A549 (cell line): ENCODE measurements at regions not wholly inside any gene's neighbourhood (a gene's known extent, or its start where the extent isn't known, plus 50 kb on each side); places are given as distances from the start of the nearest gene placed in this dataset.
A peak's percentile ranks its signal among the peaks of the same experiment; 100 is the strongest.

Experiments
- ATAC-seq, 2 experiments: fragments of 200-7000 bp in 1 of 2; fragments of >200 bp in 1 of 2; cut with Nextera tagmentation in 1 of 2; cut with Tn5 transposase in 1 of 2; 3 replicates each; pipeline versions ENCODE4 v1.8.0 to v1.9.1; 2018 to 2020; ENCODE audit warnings: mild to moderate bottlenecking in 1 of 2, moderate library complexity in 1 of 2
- CTCF ChIA-PET: fragments of 300-600 bp; sonication (Branson Sonifier 250); formaldehyde crosslinking; extraction: SDS; loops from one replicate; lab custom pipeline; 2021; ENCODE audit warnings: antibody characterized with exemption, inconsistent platforms; lab: Yijun Ruan, JAX
- POLR2A ChIA-PET: fragments of 350-600 bp; formaldehyde crosslinking; extraction: SDS; loops from one replicate; lab custom pipeline; 2021; ENCODE audit warnings: antibody characterized with exemption, inconsistent platforms; lab: Yijun Ruan, JAX
- DNase-seq, 2 experiments: peaks; one replicate each; pipeline versions ENCODE4 v3.0.0 to v3.0.0-alpha.2; 2011 to 2016; ENCODE audit warnings: low read depth in 1 of 2, low spot score in 1 of 2
- FAIRE-seq: peaks from 2 replicates; lab custom pipeline; 2011; peaks lifted over from hg19 to GRCh38; lab: Jason Lieb, UNC
- H3K27ac ChIP-seq, 2 experiments: fragments of >200 bp; sonication (Bioruptor Twin); formaldehyde crosslinking; 3 replicates each; pipeline ENCODE4 v1.5.1; 2016 to 2017
- H3K4me1 ChIP-seq: fragments of >200 bp; sonication (Bioruptor Twin); formaldehyde crosslinking; 3 replicates; pipeline ENCODE4 v1.6.1; 2016
- H3K4me2 ChIP-seq: fragments of >200 bp; sonication (Bioruptor Twin); formaldehyde crosslinking; 3 replicates; pipeline ENCODE4 v1.6.1; 2016
- H3K4me3 ChIP-seq: fragments of >200 bp; sonication (Bioruptor Twin); formaldehyde crosslinking; 3 replicates; pipeline ENCODE4 v1.5.1; 2016
- H3K9me3 ChIP-seq: fragments of >200 bp; sonication (Bioruptor Twin); formaldehyde crosslinking; 3 replicates; pipeline ENCODE4 v1.6.1; 2016
- CBX8 ChIP-seq: fragments of 200-600 bp; sonication (generic); IDR thresholded peaks from 2 replicates; pipeline ENCODE4 v1.6.1; 2016
- CEBPB ChIP-seq, 2 experiments: fragments of >200 bp in 1 of 2; sonication (Bioruptor Twin) in 1 of 2; formaldehyde crosslinking in 1 of 2; IDR thresholded peaks; 2 replicates each; pipeline ENCODE4 v1.6.1; 2012 to 2016
- CHD2 ChIP-seq: fragments of 150-350 bp; IDR thresholded peaks from 2 replicates; pipeline ENCODE4 v1.6.1; 2014; ENCODE audit warnings: low read length; ENCODE audit not compliant: partially characterized antibody
- CTCF ChIP-seq: fragments of >200 bp; sonication (Bioruptor Twin); formaldehyde crosslinking; IDR thresholded peaks from 3 replicates; pipeline ENCODE4 v1.5.1; 2016
- ESRRA ChIP-seq: fragments of 150-350 bp; IDR thresholded peaks from 2 replicates; pipeline ENCODE4 v1.6.1; 2014; ENCODE audit warnings: mild to moderate bottlenecking, low read length, borderline replicate concordance
- FOSB ChIP-seq: fragments of 250-450 bp; sonication (Bioruptor Pico); IDR thresholded peaks from 2 replicates; pipeline ENCODE4 v1.5.0; 2020; ENCODE audit warnings: mild to moderate bottlenecking, moderate library complexity
- FOXS1 ChIP-seq: fragments of 250-450 bp; sonication (Bioruptor Pico); IDR thresholded peaks from 2 replicates; pipeline ENCODE4 v1.5.0; 2020; ENCODE audit warnings: mild to moderate bottlenecking, moderate library complexity
- GATA3 ChIP-seq: IDR thresholded peaks from 2 replicates; pipeline ENCODE4 v1.6.1; 2012; ENCODE audit warnings: borderline replicate concordance
- HDAC2 ChIP-seq: fragments of 200-600 bp; sonication (generic); IDR thresholded peaks from 2 replicates; pipeline ENCODE4 v1.6.1; 2016
- HES2 ChIP-seq: fragments of >200 bp; sonication (Bioruptor Twin); formaldehyde crosslinking; IDR thresholded peaks from 2 replicates; pipeline ENCODE4 v1.6.1; 2016
- KDM1A ChIP-seq: fragments of 200-600 bp; sonication (generic); IDR thresholded peaks from 2 replicates; pipeline ENCODE4 v1.6.1; 2016; ENCODE audit warnings: low read depth, mild to moderate bottlenecking
- KDM5A ChIP-seq: fragments of 200-600 bp; sonication (generic); IDR thresholded peaks from 2 replicates; pipeline ENCODE4 v1.6.1; 2016; ENCODE audit warnings: antibody characterized with exemption, mild to moderate bottlenecking
- MAFK ChIP-seq: fragments of 450-650 bp; IDR thresholded peaks from 2 replicates; pipeline ENCODE4 v1.6.1; 2014; ENCODE audit not compliant: partially characterized antibody
- MYC ChIP-seq: IDR thresholded peaks from 2 replicates; pipeline ENCODE4 v1.6.1; 2012; ENCODE audit warnings: mild to moderate bottlenecking, inconsistent platforms, low read length, improper control_type of control experiment, borderline replicate concordance
- NFE2L2 ChIP-seq: fragments of 150-350 bp; conservative IDR thresholded peaks from 2 replicates; pipeline ENCODE4 v1.6.1; 2014; ENCODE audit warnings: low read length
- PHF8 ChIP-seq: fragments of 200-600 bp; sonication (generic); IDR thresholded peaks from 2 replicates; pipeline ENCODE4 v1.6.1; 2016; ENCODE audit warnings: low read depth, mild to moderate bottlenecking, antibody characterized with exemption, moderate library complexity, borderline replicate concordance
- RAD21 ChIP-seq, 2 experiments: fragments of >200 bp in 1 of 2; sonication (Bioruptor Twin) in 1 of 2; formaldehyde crosslinking in 1 of 2; IDR thresholded peaks in 1 of 2; conservative IDR thresholded peaks in 1 of 2; 2 replicates in 1 of 2; 3 replicates in 1 of 2; pipeline ENCODE4 v1.6.1; 2012 to 2018; ENCODE audit warnings: inconsistent platforms in 1 of 2
- RARB ChIP-seq: fragments of 250-450 bp; sonication (Bioruptor Pico); IDR thresholded peaks from 2 replicates; pipeline ENCODE4 v1.8.0; 2021; ENCODE audit warnings: mild to moderate bottlenecking, moderate library complexity
- RCOR1 ChIP-seq: fragments of 150-350 bp; IDR thresholded peaks from 2 replicates; pipeline ENCODE4 v1.6.1; 2014; ENCODE audit warnings: antibody characterized with exemption, low read length, low read depth
- RFX5 ChIP-seq: fragments of 450-650 bp; IDR thresholded peaks from 2 replicates; pipeline ENCODE4 v1.7.1; 2014; ENCODE audit warnings: antibody characterized with exemption, mild to moderate bottlenecking, moderate library complexity
- RNF2 ChIP-seq: fragments of 200-600 bp; sonication (generic); IDR thresholded peaks from 2 replicates; pipeline ENCODE4 v1.6.1; 2016; ENCODE audit warnings: low read depth, mild to moderate bottlenecking, antibody characterized with exemption, moderate library complexity, borderline replicate concordance
- SREBF2 ChIP-seq: fragments of 450-650 bp; IDR thresholded peaks from 2 replicates; pipeline ENCODE4 v1.6.1; 2014; ENCODE audit warnings: mild to moderate bottlenecking, moderate library complexity
- TFCP2L1 ChIP-seq: fragments of 250-450 bp; sonication (Bioruptor Pico); IDR thresholded peaks from 2 replicates; pipeline ENCODE4 v1.5.0; 2021; ENCODE audit warnings: mild to moderate bottlenecking
- USF2 ChIP-seq: fragments of 450-650 bp; IDR thresholded peaks from 2 replicates; pipeline ENCODE4 v1.6.1; 2014; ENCODE audit warnings: antibody characterized with exemption
- ZC3H11A ChIP-seq: fragments of 450-650 bp; IDR thresholded peaks from 2 replicates; pipeline ENCODE4 v1.6.1; 2014; ENCODE audit warnings: antibody characterized with exemption, mild to moderate bottlenecking
- ZFP36 ChIP-seq: fragments of 450-650 bp; IDR thresholded peaks from 2 replicates; pipeline ENCODE4 v1.6.1; 2014; ENCODE audit warnings: borderline replicate concordance; ENCODE audit not compliant: partially characterized antibody
- ZSCAN20 ChIP-seq: fragments of 250-450 bp; sonication (Bioruptor Pico); IDR thresholded peaks from 2 replicates; pipeline ENCODE4 v1.8.0; 2022; ENCODE audit warnings: mild to moderate bottlenecking, moderate library complexity
- WGBS: methylation state at CpG from one replicate; pipeline ENCODE4 v1.1.6; 2017; ENCODE audit errors: missing lambda C conversion rate; 5-methylcytosine and 5-hydroxymethylcytosine counted together
- TF ChIP-seq, protein P1 (sequence below): IDR thresholded peaks from 2 replicates; pipeline ENCODE4 v1.6.1; 2012; ENCODE audit warnings: low read depth, borderline replicate concordance
- TF ChIP-seq, protein P2 (sequence below): fragments of 250-450 bp; sonication (Bioruptor Pico); IDR thresholded peaks from 2 replicates; pipeline ENCODE4 v1.5.0; 2020; ENCODE audit warnings: low read depth, mild to moderate bottlenecking, moderate library complexity

- FAIRE-seq (no peak), DNase-seq (no peak), ATAC-seq (no peak)
- Histone ChIP-seq H3K4me2 (no peak overlapping the region), H3K27ac (no peak overlapping the region), H3K4me3 (no peak overlapping the region), H3K4me1 (no peaks in the 10 kb centered on the region), H3K9me3 (no peaks in the 10 kb centered on the region)
- 63% methylated on average over 3 of the region's 3 CpGs for WGBS
- TF ChIP-seq ZC3H11A (no peak), MAFK (peak; percentile 32)
- POLR2A ChIA-PET, result no interaction called here
- CTCF ChIA-PET, result interaction anchor here (1.0 to 1.1 kb wide), 2 partner anchors 13 to 52 kb away, joined by 3 read pairs; no protein-coding TSS in a partner anchor
These were observed 69.4 kb upstream of the ACTBL2 start for GRCh38 chr5:57552033-57552432.

DNA sequence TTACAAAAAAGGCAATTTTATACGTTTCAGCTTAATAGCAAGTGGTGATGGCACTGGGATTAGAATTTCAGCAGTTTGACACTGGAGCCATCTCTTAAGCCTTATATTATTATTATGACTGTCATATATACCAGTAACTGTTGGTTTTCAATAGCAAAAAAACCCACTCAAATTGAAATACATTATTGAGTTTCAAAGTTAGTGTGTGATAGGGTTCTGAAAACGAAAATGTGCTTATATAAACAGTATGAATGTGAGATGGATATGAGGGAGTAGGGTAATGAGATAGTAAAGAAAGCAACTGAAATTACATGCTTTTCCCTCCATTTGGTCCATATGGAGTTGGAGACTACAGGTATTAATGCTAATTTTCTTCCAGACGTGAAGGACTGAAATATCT lies 68.6 kb upstream of the ACTBL2 start:
- Histone ChIP-seq H3K27ac (no peak overlapping the region), H3K4me1 (no peaks in the 10 kb centered on the region), H3K4me2 (no peak overlapping the region), H3K9me3 (no peaks in the 10 kb centered on the region), H3K4me3 (no peak overlapping the region)
- POLR2A ChIA-PET, result no interaction called here
- CTCF ChIA-PET, result interaction anchor here (0.6 to 1.1 kb wide), 4 partner anchors 10 to 51 kb away, joined by 3 to 5 read pairs (median 3); no protein-coding TSS in a partner anchor
- ATAC-seq, result no peak
- TF ChIP-seq CTCF (no peak), TFCP2L1 (CRISPR knock-in tag) (no peak), ZFP36 (no peak), MYC (no peak), NFE2L2 (no peak), ESRRA (no peak), FOXS1 (CRISPR knock-in tag) (no peak), HDAC2 (no peak), USF2 (no peak), FOSB (CRISPR knock-in tag) (no peak), CBX8 (no peak), MAFK (no peak), KDM5A (no peak), RARB (CRISPR knock-in tag) (no peak), HES2 (no peak), CHD2 (no peak), PHF8 (no peak), RCOR1 (no peak)
- TF ChIP-seq, protein P1, sequence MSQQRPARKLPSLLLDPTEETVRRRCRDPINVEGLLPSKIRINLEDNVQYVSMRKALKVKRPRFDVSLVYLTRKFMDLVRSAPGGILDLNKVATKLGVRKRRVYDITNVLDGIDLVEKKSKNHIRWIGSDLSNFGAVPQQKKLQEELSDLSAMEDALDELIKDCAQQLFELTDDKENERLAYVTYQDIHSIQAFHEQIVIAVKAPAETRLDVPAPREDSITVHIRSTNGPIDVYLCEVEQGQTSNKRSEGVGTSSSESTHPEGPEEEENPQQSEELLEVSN, result no peak
- no peak for DNase-seq
- peak; percentile 7 for FAIRE-seq
- WGBS, result 58% methylated on average over 3 of the region's 3 CpGs

- Histone ChIP-seq H3K4me1 (no peaks in the 10 kb centered on the region), H3K27ac (no peak overlapping the region), H3K9me3 (no peaks in the 10 kb centered on the region), H3K4me3 (no peak overlapping the region), H3K4me2 (no peak overlapping the region)
- FAIRE-seq, result no peak
- 76% methylated on average over 6 of the region's 6 CpGs for WGBS
- POLR2A ChIA-PET, result no interaction called here
- no peak for ATAC-seq
- no peak for DNase-seq
- TF ChIP-seq SREBF2 (no peak), TFCP2L1 (CRISPR knock-in tag) (no peak), ZC3H11A (no peak), RAD21 (conservative IDR thresholded peaks at IDR 0.05 in 1 of 2, IDR thresholded peaks at IDR 0.05 in 1 of 2) (no peak), PHF8 (no peak), KDM1A (no peak), ZSCAN20 (no peak), MYC (no peak), RARB (CRISPR knock-in tag) (no peak), GATA3 (no peak), CTCF (no peak), RFX5 (no peak), RNF2 (no peak), CEBPB (IDR thresholded peaks at IDR 0.05) (no peak)
- TF ChIP-seq, protein P2, sequence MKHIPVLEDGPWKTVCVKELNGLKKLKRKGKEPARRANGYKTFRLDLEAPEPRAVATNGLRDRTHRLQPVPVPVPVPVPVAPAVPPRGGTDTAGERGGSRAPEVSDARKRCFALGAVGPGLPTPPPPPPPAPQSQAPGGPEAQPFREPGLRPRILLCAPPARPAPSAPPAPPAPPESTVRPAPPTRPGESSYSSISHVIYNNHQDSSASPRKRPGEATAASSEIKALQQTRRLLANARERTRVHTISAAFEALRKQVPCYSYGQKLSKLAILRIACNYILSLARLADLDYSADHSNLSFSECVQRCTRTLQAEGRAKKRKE (CRISPR knock-in tag), result no peak
- CTCF ChIA-PET, result no interaction called here
These were observed 67.5 kb upstream of the ACTBL2 start for GRCh38 chr5:57550132-57550531.
